ENCODE measurements at regions not wholly inside any gene's neighbourhood (a gene's known extent, or its start where the extent isn't known, plus 50 kb on each side); places are given as distances from the start of the nearest gene placed in this dataset.

DNA sequence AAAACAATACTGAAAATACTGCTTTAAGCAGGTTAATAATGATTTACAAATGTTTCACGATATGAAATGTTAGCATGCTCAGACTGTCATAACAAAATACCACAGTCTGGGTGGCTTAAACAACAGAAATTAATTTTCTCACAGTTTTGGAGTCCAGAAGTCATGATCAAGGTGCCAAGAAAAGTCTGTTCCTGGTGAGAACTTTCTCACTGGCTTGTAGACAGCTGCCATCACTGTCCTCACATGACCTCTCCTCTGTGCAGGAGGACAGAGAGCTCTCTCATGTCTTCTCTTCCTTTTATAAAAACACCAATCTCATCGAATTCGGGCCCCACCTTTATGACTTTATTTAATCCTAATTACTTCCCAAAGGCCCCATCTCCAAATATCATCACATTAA lies 426.7 kb downstream of the KLHL13 start:
- DNase-seq: no peak
- 33 to 57% (median 45%) methylated on average over 3 of the region's 3 CpGs for WGBS, 3 donors
- intact Hi-C loops (cut with DNase I): no loop called here
- H3K36me3 ChIP-seq: no peaks in the 10 kb centered on the region
- TF ChIP-seq POLR2A (IDR thresholded peaks at IDR 0.05) (no peak), CTCF (IDR thresholded peaks at IDR 0.05) (no peak), EP300 (IDR thresholded peaks at IDR 0.05) (no peak)
- no peaks in the 10 kb centered on the region for H3K27me3 ChIP-seq
- H3K27ac ChIP-seq: no peak overlapping the region
- no peaks in the 10 kb centered on the region for H3K9me3 ChIP-seq
- H3K4me1 ChIP-seq (ENCODE audit: insufficient read depth): no peaks in the 10 kb centered on the region
- no peak overlapping the region for H3K4me3 ChIP-seq

DNA sequence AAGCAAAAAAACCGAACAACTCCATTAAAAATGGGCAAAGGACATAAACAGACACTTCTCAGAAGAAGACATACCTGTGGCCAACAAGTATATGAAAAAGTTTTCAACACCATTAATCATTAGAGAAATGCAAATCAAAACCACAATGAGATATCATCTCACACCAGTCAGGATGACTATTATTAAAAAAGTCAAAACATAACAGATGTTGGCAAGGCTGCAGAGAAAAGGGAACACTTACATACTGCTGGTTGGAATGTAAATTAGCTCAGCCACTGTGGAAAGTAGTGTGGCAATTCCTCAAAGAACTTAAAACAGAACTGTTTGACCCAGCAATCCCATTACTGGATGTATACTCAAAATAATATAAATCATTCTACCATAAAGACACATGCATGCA lies 436.3 kb downstream of the KLHL13 start:
- 61 to 72% (median 67%) methylated on average over 1 of the region's 1 CpG for WGBS, 3 donors
- H3K4me1 ChIP-seq (ENCODE audit: insufficient read depth): no peaks in the 10 kb centered on the region
- no peak overlapping the region for H3K4me3 ChIP-seq
- intact Hi-C loops (cut with DNase I): no loop called here
- no peak overlapping the region for H3K27ac ChIP-seq
- no peaks in the 10 kb centered on the region for H3K9me3 ChIP-seq
- TF ChIP-seq CTCF (IDR thresholded peaks at IDR 0.05) (no peak), POLR2A (IDR thresholded peaks at IDR 0.05) (no peak), EP300 (IDR thresholded peaks at IDR 0.05) (no peak)
- H3K36me3 ChIP-seq: no peaks in the 10 kb centered on the region
- H3K27me3 ChIP-seq: no peaks in the 10 kb centered on the region
- DNase-seq: no peak

GRCh38 chrX:117653396-117653795 lies 463.2 kb downstream of the KLHL13 start:
- Histone ChIP-seq H3K9me3 (no peaks in the 10 kb centered on the region), H3K27me3 (no peaks in the 10 kb centered on the region), H3K27ac (no peak overlapping the region), H3K36me3 (no peaks in the 10 kb centered on the region), H3K4me3 (no peak overlapping the region), H3K4me1 (ENCODE audit: insufficient read depth) (no peaks in the 10 kb centered on the region)
- DNase-seq: no peak
- intact Hi-C loops (cut with DNase I): no loop called here
- TF ChIP-seq CTCF (IDR thresholded peaks at IDR 0.05) (no peak), EP300 (IDR thresholded peaks at IDR 0.05) (no peak), POLR2A (IDR thresholded peaks at IDR 0.05) (no peak)

DNA sequence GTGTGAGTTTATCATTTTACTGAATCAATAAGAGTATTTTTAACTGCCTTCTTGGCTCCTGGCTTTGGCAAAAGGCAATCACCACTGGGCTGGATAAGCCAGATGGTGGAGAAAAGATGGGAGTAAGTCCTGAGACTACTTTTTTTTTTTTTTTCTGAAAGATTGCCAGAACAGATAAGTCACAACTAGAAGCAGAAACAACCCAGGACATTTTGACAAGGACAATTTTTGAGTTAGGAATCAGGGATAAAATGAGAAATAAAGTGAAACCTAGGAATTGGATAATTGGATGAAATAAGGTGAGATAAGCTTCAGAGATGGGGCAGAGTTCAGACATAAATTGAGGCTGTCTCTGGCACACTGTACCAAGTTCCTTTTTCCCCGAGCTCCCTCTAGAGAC lies 471.0 kb downstream of the KLHL13 start:
- 11 to 42% (median 20%) methylated on average over 1 of the region's 1 CpG for WGBS, 3 donors
- no peaks in the 10 kb centered on the region for H3K9me3 ChIP-seq
- no peak overlapping the region for H3K4me3 ChIP-seq
- H3K36me3 ChIP-seq: no peaks in the 10 kb centered on the region
- no peak for DNase-seq
- intact Hi-C loops (cut with DNase I): no loop called here
- no peak overlapping the region for H3K27ac ChIP-seq
- H3K27me3 ChIP-seq: no peaks in the 10 kb centered on the region
- no peaks in the 10 kb centered on the region for H3K4me1 ChIP-seq (ENCODE audit: insufficient read depth)
- TF ChIP-seq CTCF (IDR thresholded peaks at IDR 0.05) (no peak), POLR2A (IDR thresholded peaks at IDR 0.05) (no peak)

Measured in ovary (tissue), 7 donors.